Duodenal mucosa (tissue), 2 donors: ENCODE measurements at regions not wholly inside any gene's neighbourhood (a gene's known extent, or its start where the extent isn't known, plus 50 kb on each side); places are given as distances from the start of the nearest gene placed in this dataset.

Source experiments
- H3K27ac ChIP-seq: one replicate; pipeline ENCODE4 v1.7.0; 2013; ENCODE audit warnings: low read depth, low read length
- H3K27me3 ChIP-seq, 2 donors: one replicate each; pipeline ENCODE4 v1.7.0; 2013; ENCODE audit warnings: low read length in 2 of 2, control low read depth in 1 of 2; ENCODE audit not compliant: insufficient read depth in 2 of 2, control insufficient read depth in 1 of 2
- H3K36me3 ChIP-seq, 2 donors: one replicate each; pipeline ENCODE4 v1.7.0; 2013; ENCODE audit warnings: low read length in 2 of 2, control low read depth in 1 of 2; ENCODE audit not compliant: insufficient read depth in 2 of 2, control insufficient read depth in 1 of 2
- H3K4me1 ChIP-seq, 2 donors: one replicate each; pipeline ENCODE4 v1.7.0; 2013; ENCODE audit warnings: low read length in 2 of 2, control low read depth in 1 of 2; ENCODE audit not compliant: insufficient read depth in 2 of 2, control insufficient read depth in 1 of 2
- H3K4me3 ChIP-seq, 2 donors: one replicate each; pipeline ENCODE4 v1.7.0; 2013; ENCODE audit warnings: low read length in 2 of 2, low read depth in 1 of 2
- H3K9ac ChIP-seq, 2 donors: one replicate each; pipeline ENCODE4 v1.7.0; 2013; ENCODE audit warnings: low read length in 2 of 2, low read depth in 1 of 2
- H3K9me3 ChIP-seq, 2 donors: one replicate each; pipeline ENCODE4 v1.7.0; 2013; ENCODE audit warnings: low read length in 2 of 2, control low read depth in 1 of 2; ENCODE audit not compliant: control insufficient read depth in 1 of 2

DNA sequence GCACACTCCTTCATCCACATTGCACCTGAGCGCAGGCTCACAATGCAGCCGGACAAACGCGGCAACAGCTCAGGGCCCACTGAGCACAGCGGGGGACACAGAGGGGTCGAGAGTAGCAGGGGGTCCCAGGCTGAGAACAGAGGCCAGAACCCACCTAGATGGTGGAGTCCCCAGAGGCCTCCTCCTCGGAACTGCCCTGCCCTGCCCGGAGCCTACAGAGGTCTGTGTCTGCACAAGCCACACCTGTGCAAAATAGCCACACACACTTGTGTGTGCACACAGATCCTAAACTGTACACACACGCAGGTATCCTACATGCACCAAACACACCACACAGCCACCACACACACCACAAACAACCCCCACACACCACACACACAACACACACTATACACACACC is 72.8 kb downstream of the TMEM18 start:
- no peak overlapping the region for H3K27ac ChIP-seq

DNA sequence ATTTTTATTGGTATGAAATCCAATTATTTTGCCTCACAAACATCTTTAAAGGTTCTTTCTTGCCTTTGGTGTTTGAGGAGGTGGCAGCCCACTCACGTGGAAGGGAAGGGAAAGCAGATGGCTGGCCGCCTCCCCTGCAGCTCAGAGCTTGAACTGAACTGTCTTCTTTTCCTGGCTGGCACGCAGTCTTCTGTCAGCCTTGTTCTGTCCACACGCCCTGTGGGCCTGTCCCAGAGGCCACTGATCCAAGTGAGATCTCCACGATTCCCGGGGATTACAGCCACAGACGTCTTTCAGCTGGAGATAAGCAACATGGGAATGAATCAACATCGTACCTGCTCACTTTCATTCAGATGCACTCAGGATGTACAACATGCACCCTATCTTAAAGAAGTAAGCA is 73.3 kb downstream of the TMEM18 start:
- Histone ChIP-seq H3K27me3 (no peaks in the 10 kb centered on the region), H3K9ac (no peak overlapping the region), H3K27ac (no peak overlapping the region), H3K4me1 (no peaks in the 10 kb centered on the region), H3K9me3 (no peaks in the 10 kb centered on the region), H3K36me3 (no peaks in the 10 kb centered on the region), H3K4me3 (no peak overlapping the region)

More for the DNA sequence above, 72.8 kb downstream of the TMEM18 start:
- Histone ChIP-seq H3K4me1 (no peaks in the 10 kb centered on the region), H3K9me3 (no peaks in the 10 kb centered on the region), H3K9ac (no peak overlapping the region), H3K27me3 (no peaks in the 10 kb centered on the region), H3K4me3 (no peak overlapping the region), H3K36me3 (no peaks in the 10 kb centered on the region)

DNA sequence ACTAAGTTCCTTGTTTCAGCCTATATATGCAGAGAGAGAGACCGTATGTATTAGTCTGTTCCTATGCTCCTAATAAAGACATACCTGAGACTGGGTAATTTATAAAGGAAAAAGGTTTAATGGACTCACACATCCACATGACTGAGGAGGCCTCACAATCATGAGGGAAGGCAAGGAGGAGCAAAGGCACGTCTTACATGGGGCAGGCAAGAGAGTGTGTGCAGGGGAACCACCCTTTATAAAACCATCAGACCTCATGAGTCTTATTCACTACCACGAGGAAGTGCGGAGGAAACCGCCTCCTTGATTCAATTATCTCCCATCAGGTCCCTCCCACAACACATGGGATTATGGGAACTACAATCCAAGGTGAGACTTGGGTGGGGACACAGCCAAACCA is 73.8 kb downstream of the TMEM18 start:
- Histone ChIP-seq H3K27ac (no peak overlapping the region), H3K4me1 (no peaks in the 10 kb centered on the region), H3K27me3 (no peaks in the 10 kb centered on the region), H3K9me3 (no peaks in the 10 kb centered on the region), H3K36me3 (no peaks in the 10 kb centered on the region), H3K9ac (no peak overlapping the region), H3K4me3 (no peak overlapping the region)

- no peaks in the 10 kb centered on the region for H3K4me1 ChIP-seq
- H3K4me3 ChIP-seq, result no peak overlapping the region
- no peaks in the 10 kb centered on the region for H3K9me3 ChIP-seq
- no peak overlapping the region for H3K9ac ChIP-seq
- no peak overlapping the region for H3K27ac ChIP-seq
- no peaks in the 10 kb centered on the region for H3K27me3 ChIP-seq
- H3K36me3 ChIP-seq, result no peaks in the 10 kb centered on the region
These were observed 74.4 kb downstream of the TMEM18 start for GRCh38 chr2:602571-603359.

GRCh38 chr2:601806-602455 is 75.3 kb downstream of the TMEM18 start:
- H3K27ac ChIP-seq, result no peak overlapping the region
- no peaks in the 10 kb centered on the region for H3K4me1 ChIP-seq
- H3K36me3 ChIP-seq, result no peaks in the 10 kb centered on the region
- H3K9ac ChIP-seq, result no peak overlapping the region
- no peak overlapping the region for H3K4me3 ChIP-seq
- H3K27me3 ChIP-seq, result no peaks in the 10 kb centered on the region
- no peaks in the 10 kb centered on the region for H3K9me3 ChIP-seq

- Histone ChIP-seq H3K36me3 (no peaks in the 10 kb centered on the region), H3K4me3 (no peak overlapping the region), H3K27me3 (no peaks in the 10 kb centered on the region), H3K4me1 (no peaks in the 10 kb centered on the region), H3K9me3 (no peaks in the 10 kb centered on the region), H3K9ac (no peak overlapping the region), H3K27ac (no peak overlapping the region)
These were observed 75.9 kb downstream of the TMEM18 start for GRCh38 chr2:601387-601698.

GRCh38 chr2:600542-601386 is 76.4 kb downstream of the TMEM18 start:
- Histone ChIP-seq H3K36me3 (no peaks in the 10 kb centered on the region), H3K4me1 (no peaks in the 10 kb centered on the region), H3K9ac (no peak overlapping the region), H3K4me3 (no peak overlapping the region), H3K9me3 (no peaks in the 10 kb centered on the region), H3K27ac (no peak overlapping the region), H3K27me3 (no peaks in the 10 kb centered on the region)

DNA sequence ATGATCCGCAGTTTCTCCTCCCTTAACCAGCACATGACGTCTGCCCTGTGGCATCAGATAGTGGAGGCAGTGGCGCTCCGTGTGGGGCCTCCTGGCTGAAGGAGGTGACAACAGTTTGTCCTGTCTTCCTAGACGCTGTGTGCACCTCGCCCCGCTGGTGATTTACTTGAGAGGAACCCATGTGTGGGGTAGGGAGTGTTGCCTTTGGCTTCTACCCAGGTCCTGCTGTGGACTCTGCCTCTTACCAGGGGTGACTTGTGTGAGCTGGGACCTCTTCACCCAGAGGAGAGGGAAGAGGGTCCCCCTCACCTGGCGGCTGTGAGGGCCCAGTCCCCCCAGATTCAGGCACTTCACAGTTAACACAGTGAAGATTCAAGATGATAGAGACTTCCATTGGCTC is 77.6 kb downstream of the TMEM18 start:
- no peaks in the 10 kb centered on the region for H3K4me1 ChIP-seq
- no peaks in the 10 kb centered on the region for H3K36me3 ChIP-seq
- no peaks in the 10 kb centered on the region for H3K9me3 ChIP-seq

DNA sequence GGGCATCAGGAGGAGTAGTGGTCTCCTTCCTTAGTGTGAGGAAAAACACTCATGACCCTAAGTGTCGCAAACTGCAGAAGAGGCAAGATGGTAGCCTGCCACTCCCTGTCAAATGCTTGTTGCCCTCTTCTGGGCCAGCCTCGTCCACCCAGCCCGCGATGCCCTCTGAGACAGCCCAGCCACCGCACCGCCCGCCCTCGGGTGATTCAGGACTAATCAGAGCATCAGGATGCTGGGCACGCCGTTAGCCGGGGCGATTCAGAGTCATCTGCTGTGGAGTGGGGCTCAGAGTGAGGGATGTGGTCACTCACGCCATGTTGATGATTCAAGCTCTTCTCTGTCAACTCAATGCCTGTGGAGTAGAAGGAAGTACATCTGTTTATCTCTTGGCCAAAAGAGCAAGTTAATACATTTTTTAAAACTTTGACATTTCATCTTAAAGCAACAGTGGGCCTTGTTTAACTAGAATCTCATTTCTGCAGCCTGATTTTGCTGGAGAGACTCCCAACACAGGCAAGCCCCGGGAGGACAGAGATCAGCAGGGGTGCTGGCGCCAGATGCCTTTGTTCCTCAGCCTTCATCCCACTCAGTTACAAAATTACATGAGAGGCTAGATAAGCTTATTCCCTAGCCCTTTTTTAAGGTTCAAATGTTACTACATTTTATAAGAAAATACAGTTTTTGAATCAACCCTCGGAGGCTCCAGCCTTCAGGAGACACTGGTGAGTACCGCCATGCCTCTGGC is 79.0 kb downstream of the TMEM18 start:
- H3K36me3 ChIP-seq, result no peaks in the 10 kb centered on the region
- no peaks in the 10 kb centered on the region for H3K4me1 ChIP-seq
- H3K9me3 ChIP-seq, result no peaks in the 10 kb centered on the region
- no peak overlapping the region for H3K4me3 ChIP-seq
- no peaks in the 10 kb centered on the region for H3K27me3 ChIP-seq
- H3K9ac ChIP-seq, result no peak overlapping the region
- no peak overlapping the region for H3K27ac ChIP-seq

More for the DNA sequence above, 77.6 kb downstream of the TMEM18 start:
- Histone ChIP-seq H3K4me3 (no peak overlapping the region), H3K27me3 (no peaks in the 10 kb centered on the region), H3K9ac (no peak overlapping the region), H3K27ac (no peak overlapping the region)
